ENCODE measurements at regions not wholly inside any gene's neighbourhood (a gene's known extent, or its start where the extent isn't known, plus 50 kb on each side); places are given as distances from the start of the nearest gene placed in this dataset.

DNA sequence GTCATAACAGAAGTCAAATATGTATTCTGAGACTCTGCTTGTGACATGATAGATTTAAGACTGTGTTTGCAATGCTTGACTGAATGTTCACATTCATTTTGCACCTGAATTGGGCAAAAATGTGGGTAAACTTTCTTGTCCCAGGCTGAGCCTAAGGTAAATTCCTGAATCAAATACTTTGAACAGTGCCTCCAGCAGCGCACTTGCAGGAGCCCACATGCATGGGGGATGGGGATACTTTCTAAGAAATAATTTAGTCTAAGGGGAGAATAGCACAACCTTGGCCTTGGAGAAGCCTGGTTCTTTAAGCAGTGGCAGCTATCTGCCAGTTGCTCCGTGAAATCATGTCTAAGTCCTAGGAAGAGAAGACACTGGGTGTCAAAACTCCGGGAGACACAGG lies 163.5 kb upstream of the EGFLAM start:
- H3K79me2 ChIP-seq (ENCODE audit: insufficient read depth, low read length), result no peaks in the 10 kb centered on the region

More for the DNA sequence above, 163.5 kb upstream of the EGFLAM start:
- no peaks in the 10 kb centered on the region for H3K9me3 ChIP-seq (ENCODE audit: control insufficient read depth in 1 of 2, insufficient read depth in 1 of 2, low read depth in 1 of 2, low read length in 2 of 2)
- no peak for ATAC-seq
- ChIA-PET CTCF (no interaction called here), RAD21 (ENCODE audit: low non-redundant PET in 1 of 2, low total read pairs in 2 of 2, uncharacterized antibody in 2 of 2, unreplicated experiment in 2 of 2) (no interaction called here), POLR2A (no interaction called here)
- intact Hi-C loops (cut with micrococcal nuclease), result no loop called here
- H3K4me1 ChIP-seq (ENCODE audit: control insufficient read depth in 1 of 2, insufficient read depth in 2 of 2, low read length in 2 of 2), result no peaks in the 10 kb centered on the region; a peak in 1 of 4 replicates
- H3K4me3 ChIP-seq (replicated peaks in 1 of 2; ENCODE audit: low read depth in 1 of 2, low read length in 2 of 2), result no peak overlapping the region
- peaks cover 52% of the 10 kb centered on the region for H3K27me3 ChIP-seq (ENCODE audit: insufficient read depth, low read length)
- no peaks in the 10 kb centered on the region for H4K20me1 ChIP-seq (ENCODE audit: insufficient read depth)
- DNase-seq (ENCODE audit: low read depth, low spot score), result no peak
- no peaks in the 10 kb centered on the region for H3K36me3 ChIP-seq (ENCODE audit: control insufficient read depth in 1 of 2, insufficient read depth in 2 of 2, low read length in 2 of 2)
- H3K27ac ChIP-seq (ENCODE audit: low read depth, low read length), result no peak overlapping the region
- no peak overlapping the region for H3K4me2 ChIP-seq (ENCODE audit: low read length)
- no peak overlapping the region for H2AFZ ChIP-seq (ENCODE audit: low read depth, low read length, poor library complexity, severe bottlenecking)
- TF ChIP-seq FOSL1 (IDR thresholded peaks at IDR 0.05; ENCODE audit: low read depth) (no peak), YY1 (IDR thresholded peaks at IDR 0.05; ENCODE audit: extremely low read depth, insufficient replicate concordance, low read depth, low read length) (no peak), TCF7L2 (IDR thresholded peaks at IDR 0.05; ENCODE audit: borderline replicate concordance, extremely low read depth, insufficient read depth, insufficient read length) (no peak), ZFX (IDR thresholded peaks at IDR 0.05) (no peak), CEBPB (IDR thresholded peaks at IDR 0.05; ENCODE audit: low read depth) (no peak), EZH2 (IDR thresholded peaks at IDR 0.05) (no peak), EZH2phosphoT487 (IDR thresholded peaks at IDR 0.05; ENCODE audit: borderline replicate concordance) (no peak), EGR1 (IDR thresholded peaks at IDR 0.05; ENCODE audit: low read depth) (no peak), SP1 (IDR thresholded peaks at IDR 0.05; ENCODE audit: low read depth) (no peak), CBX3 (IDR thresholded peaks at IDR 0.05; ENCODE audit: low read depth) (no peak), POLR2AphosphoS5 (IDR thresholded peaks at IDR 0.05; ENCODE audit: low read depth, low read length) (no peak), ELF1 (IDR thresholded peaks at IDR 0.05; ENCODE audit: borderline replicate concordance, low read depth) (no peak)
- TF ChIP-seq, protein P1, sequence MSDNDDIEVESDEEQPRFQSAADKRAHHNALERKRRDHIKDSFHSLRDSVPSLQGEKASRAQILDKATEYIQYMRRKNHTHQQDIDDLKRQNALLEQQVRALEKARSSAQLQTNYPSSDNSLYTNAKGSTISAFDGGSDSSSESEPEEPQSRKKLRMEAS (IDR thresholded peaks at IDR 0.05), result no peak
- TF ChIP-seq, protein P2, sequence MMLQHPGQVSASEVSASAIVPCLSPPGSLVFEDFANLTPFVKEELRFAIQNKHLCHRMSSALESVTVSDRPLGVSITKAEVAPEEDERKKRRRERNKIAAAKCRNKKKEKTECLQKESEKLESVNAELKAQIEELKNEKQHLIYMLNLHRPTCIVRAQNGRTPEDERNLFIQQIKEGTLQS (IDR thresholded peaks at IDR 0.05), result no peak
- TF ChIP-seq, protein P3, sequence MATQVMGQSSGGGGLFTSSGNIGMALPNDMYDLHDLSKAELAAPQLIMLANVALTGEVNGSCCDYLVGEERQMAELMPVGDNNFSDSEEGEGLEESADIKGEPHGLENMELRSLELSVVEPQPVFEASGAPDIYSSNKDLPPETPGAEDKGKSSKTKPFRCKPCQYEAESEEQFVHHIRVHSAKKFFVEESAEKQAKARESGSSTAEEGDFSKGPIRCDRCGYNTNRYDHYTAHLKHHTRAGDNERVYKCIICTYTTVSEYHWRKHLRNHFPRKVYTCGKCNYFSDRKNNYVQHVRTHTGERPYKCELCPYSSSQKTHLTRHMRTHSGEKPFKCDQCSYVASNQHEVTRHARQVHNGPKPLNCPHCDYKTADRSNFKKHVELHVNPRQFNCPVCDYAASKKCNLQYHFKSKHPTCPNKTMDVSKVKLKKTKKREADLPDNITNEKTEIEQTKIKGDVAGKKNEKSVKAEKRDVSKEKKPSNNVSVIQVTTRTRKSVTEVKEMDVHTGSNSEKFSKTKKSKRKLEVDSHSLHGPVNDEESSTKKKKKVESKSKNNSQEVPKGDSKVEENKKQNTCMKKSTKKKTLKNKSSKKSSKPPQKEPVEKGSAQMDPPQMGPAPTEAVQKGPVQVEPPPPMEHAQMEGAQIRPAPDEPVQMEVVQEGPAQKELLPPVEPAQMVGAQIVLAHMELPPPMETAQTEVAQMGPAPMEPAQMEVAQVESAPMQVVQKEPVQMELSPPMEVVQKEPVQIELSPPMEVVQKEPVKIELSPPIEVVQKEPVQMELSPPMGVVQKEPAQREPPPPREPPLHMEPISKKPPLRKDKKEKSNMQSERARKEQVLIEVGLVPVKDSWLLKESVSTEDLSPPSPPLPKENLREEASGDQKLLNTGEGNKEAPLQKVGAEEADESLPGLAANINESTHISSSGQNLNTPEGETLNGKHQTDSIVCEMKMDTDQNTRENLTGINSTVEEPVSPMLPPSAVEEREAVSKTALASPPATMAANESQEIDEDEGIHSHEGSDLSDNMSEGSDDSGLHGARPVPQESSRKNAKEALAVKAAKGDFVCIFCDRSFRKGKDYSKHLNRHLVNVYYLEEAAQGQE (IDR thresholded peaks at IDR 0.05; ENCODE audit: low read depth), result no peak
- TF ChIP-seq, protein P4, sequence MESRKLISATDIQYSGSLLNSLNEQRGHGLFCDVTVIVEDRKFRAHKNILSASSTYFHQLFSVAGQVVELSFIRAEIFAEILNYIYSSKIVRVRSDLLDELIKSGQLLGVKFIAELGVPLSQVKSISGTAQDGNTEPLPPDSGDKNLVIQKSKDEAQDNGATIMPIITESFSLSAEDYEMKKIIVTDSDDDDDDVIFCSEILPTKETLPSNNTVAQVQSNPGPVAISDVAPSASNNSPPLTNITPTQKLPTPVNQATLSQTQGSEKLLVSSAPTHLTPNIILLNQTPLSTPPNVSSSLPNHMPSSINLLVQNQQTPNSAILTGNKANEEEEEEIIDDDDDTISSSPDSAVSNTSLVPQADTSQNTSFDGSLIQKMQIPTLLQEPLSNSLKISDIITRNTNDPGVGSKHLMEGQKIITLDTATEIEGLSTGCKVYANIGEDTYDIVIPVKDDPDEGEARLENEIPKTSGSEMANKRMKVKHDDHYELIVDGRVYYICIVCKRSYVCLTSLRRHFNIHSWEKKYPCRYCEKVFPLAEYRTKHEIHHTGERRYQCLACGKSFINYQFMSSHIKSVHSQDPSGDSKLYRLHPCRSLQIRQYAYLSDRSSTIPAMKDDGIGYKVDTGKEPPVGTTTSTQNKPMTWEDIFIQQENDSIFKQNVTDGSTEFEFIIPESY (IDR thresholded peaks at IDR 0.05; ENCODE audit: extremely low read depth, insufficient replicate concordance, low read length), result no peak
- TF ChIP-seq, protein P5, sequence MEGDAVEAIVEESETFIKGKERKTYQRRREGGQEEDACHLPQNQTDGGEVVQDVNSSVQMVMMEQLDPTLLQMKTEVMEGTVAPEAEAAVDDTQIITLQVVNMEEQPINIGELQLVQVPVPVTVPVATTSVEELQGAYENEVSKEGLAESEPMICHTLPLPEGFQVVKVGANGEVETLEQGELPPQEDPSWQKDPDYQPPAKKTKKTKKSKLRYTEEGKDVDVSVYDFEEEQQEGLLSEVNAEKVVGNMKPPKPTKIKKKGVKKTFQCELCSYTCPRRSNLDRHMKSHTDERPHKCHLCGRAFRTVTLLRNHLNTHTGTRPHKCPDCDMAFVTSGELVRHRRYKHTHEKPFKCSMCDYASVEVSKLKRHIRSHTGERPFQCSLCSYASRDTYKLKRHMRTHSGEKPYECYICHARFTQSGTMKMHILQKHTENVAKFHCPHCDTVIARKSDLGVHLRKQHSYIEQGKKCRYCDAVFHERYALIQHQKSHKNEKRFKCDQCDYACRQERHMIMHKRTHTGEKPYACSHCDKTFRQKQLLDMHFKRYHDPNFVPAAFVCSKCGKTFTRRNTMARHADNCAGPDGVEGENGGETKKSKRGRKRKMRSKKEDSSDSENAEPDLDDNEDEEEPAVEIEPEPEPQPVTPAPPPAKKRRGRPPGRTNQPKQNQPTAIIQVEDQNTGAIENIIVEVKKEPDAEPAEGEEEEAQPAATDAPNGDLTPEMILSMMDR (IDR thresholded peaks at IDR 0.05 in 2 of 3, conservative IDR thresholded peaks at IDR 0.05 in 1 of 3; ENCODE audit: borderline replicate concordance in 1 of 3, insufficient read depth in 1 of 3, low read depth in 2 of 3, low read length in 2 of 3), result no peak
- H3K9me2 ChIP-seq (ENCODE audit: insufficient read depth), result no peaks in the 10 kb centered on the region
- BruUV-seq (replicated peaks), result no TSS peak
- no peak overlapping the region for H3K9ac ChIP-seq (ENCODE audit: low read length)
